ENCODE measurements at regions not wholly inside any gene's neighbourhood (a gene's known extent, or its start where the extent isn't known, plus 50 kb on each side); places are given as distances from the start of the nearest gene placed in this dataset.

DNA sequence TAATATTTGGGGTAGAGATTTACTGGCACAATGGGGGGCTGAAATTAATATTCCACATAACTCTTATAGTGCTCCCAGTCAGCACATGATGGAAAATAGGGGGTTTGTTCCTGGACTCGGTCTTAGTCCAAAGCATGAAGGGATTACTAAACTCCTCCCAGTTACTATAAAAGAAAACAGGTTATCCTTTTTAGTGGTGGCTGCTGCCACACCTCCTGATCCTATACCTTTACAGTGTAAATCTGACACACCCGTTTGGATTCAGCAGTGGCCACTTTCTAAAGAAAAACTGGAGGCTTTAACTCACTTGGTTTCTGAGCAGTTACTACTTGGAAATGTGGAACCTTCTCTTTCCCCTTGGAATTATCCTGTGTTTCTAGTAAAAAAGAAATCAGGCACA lies 572.9 kb upstream of the PTGER4 start:
- Histone ChIP-seq H3K4me3 (ENCODE audit: low read depth, low read length) (no peak overlapping the region), H3K27ac (ENCODE audit: low read depth, low read length) (no peak overlapping the region), H3K9me3 (ENCODE audit: control insufficient read depth, insufficient read depth, low read length) (no peaks in the 10 kb centered on the region), H3K27me3 (ENCODE audit: control insufficient read depth, insufficient read depth, low read length) (no peaks in the 10 kb centered on the region)
- DNase-seq (ENCODE audit: low read depth, low spot score): no peak
- ChIA-PET CTCF (no interaction called here), POLR2A (no interaction called here)
- TF ChIP-seq, protein P1, sequence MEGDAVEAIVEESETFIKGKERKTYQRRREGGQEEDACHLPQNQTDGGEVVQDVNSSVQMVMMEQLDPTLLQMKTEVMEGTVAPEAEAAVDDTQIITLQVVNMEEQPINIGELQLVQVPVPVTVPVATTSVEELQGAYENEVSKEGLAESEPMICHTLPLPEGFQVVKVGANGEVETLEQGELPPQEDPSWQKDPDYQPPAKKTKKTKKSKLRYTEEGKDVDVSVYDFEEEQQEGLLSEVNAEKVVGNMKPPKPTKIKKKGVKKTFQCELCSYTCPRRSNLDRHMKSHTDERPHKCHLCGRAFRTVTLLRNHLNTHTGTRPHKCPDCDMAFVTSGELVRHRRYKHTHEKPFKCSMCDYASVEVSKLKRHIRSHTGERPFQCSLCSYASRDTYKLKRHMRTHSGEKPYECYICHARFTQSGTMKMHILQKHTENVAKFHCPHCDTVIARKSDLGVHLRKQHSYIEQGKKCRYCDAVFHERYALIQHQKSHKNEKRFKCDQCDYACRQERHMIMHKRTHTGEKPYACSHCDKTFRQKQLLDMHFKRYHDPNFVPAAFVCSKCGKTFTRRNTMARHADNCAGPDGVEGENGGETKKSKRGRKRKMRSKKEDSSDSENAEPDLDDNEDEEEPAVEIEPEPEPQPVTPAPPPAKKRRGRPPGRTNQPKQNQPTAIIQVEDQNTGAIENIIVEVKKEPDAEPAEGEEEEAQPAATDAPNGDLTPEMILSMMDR (IDR thresholded peaks at IDR 0.05; ENCODE audit: low read depth, low read length): no peak

DNA sequence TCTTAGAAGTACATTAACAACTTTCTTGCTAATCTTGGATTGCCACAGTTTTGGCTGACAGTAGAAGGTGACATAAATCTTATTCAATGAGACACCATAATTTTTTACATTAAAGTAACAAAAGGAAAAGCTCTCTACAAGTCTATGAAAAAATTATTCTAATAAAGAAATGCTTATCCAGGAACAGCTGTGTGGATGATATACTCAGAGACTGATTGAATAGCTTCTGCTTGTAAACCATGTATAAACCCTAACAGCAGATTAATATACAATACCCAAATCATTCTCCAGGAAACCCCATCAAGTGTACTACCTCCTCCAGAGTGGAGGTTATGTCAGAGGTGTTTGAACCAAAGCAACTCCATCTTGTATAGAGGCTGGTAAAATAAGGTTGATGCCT lies 581.4 kb upstream of the PTGER4 start:
- H3K9me3 ChIP-seq (ENCODE audit: control insufficient read depth, insufficient read depth, low read length): no peaks in the 10 kb centered on the region
- no peaks in the 10 kb centered on the region for H3K27me3 ChIP-seq (ENCODE audit: control insufficient read depth, insufficient read depth, low read length)
- CTCF ChIA-PET: no interaction called here
- no peak overlapping the region for H3K4me3 ChIP-seq (ENCODE audit: low read depth, low read length)
- POLR2A ChIA-PET: no interaction called here
- TF ChIP-seq, protein P1 (IDR thresholded peaks at IDR 0.05; ENCODE audit: low read depth, low read length): no peak
- no peak overlapping the region for H3K27ac ChIP-seq (ENCODE audit: low read depth, low read length)
- no peak for DNase-seq (ENCODE audit: low read depth, low spot score)

DNA sequence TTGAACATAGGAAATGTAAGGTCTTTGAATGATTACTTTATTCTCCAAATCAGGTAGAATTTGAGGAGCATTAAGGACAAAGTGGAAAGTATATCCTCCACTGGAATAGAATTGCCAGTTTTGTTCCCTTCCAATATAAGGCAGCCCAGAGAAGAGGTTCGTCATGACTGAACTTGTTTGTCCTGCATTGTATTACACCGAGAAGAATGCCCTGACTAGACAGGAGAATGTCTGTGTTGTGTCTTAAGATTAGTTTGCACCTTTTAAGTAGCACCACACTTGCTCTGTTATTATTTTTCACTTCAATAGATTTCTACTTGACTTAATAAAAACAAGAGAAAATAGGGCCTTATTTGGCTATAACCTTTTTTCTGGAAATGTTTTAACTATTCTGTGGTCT lies 586.2 kb upstream of the PTGER4 start:
- TF ChIP-seq, protein P1 (IDR thresholded peaks at IDR 0.05; ENCODE audit: low read depth, low read length): no peak
- H3K27me3 ChIP-seq (ENCODE audit: control insufficient read depth, insufficient read depth, low read length): no peaks in the 10 kb centered on the region
- H3K27ac ChIP-seq (ENCODE audit: low read depth, low read length): no peak overlapping the region
- no peaks in the 10 kb centered on the region; the same call in 1 of the 2 replicates for H3K9me3 ChIP-seq (ENCODE audit: control insufficient read depth, insufficient read depth, low read length)
- POLR2A ChIA-PET: no interaction called here
- H3K4me3 ChIP-seq (ENCODE audit: low read depth, low read length): no peak overlapping the region
- no peak for DNase-seq (ENCODE audit: low read depth, low spot score)
- CTCF ChIA-PET: no interaction called here

DNA sequence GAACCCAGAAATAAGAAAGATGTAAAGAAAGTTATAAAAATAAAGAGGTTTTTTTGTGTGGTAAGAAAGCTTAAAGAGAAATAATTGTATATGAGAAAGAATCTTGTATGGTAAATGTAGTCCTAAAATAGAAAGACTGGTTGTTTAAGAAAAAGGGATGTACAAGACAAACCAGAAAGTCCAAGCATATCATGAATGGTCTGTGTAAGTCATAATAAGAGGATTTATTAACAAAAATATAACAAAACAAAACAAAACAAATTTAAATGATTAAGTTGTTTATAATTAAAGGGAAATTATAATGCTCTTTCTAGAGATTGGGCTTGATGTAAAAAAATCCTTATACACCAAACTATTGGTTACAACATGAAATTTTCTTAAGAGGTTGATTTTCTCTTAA lies 590.4 kb upstream of the PTGER4 start:
- ChIA-PET POLR2A (no interaction called here), CTCF (no interaction called here)
- Histone ChIP-seq H3K27me3 (ENCODE audit: control insufficient read depth, insufficient read depth, low read length) (no peaks in the 10 kb centered on the region), H3K27ac (ENCODE audit: low read depth, low read length) (no peak overlapping the region), H3K9me3 (ENCODE audit: control insufficient read depth, insufficient read depth, low read length) (peaks cover 2% of the 10 kb centered on the region; the same call in 1 of the 2 replicates), H3K4me3 (ENCODE audit: low read depth, low read length) (no peak overlapping the region)
- DNase-seq (ENCODE audit: low read depth, low spot score): no peak
- TF ChIP-seq, protein P1 (IDR thresholded peaks at IDR 0.05; ENCODE audit: low read depth, low read length): no peak

DNA sequence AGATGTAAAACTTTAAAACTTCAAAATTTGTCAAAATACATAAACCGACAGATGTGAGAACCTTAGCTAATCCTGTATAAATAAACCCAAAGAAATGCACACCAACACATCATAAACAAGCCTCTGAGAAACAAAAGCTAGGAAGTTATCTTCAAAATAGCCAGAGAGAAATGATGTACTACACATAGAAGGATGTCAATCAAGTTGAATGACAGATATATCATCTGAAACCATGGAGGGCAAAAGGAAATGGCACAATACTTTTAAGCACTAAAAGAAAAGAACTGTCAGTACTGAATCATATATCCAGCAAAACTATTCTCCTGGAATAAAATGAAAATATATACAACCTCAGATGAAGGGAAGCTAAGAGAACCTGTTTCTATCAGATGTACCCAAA lies 595.1 kb upstream of the PTGER4 start:
- TF ChIP-seq, protein P1 (IDR thresholded peaks at IDR 0.05; ENCODE audit: low read depth, low read length): no peak
- CTCF ChIA-PET: no interaction called here

More for the DNA sequence above, 595.1 kb upstream of the PTGER4 start:
- 0 out of 2 replicates have a peak, but pooled peaks cover 2% of the 10 kb centered on the region for H3K9me3 ChIP-seq (ENCODE audit: control insufficient read depth, insufficient read depth, low read length)
- DNase-seq (ENCODE audit: low read depth, low spot score): no peak
- H3K4me3 ChIP-seq (ENCODE audit: low read depth, low read length): no peak overlapping the region
- no peaks in the 10 kb centered on the region for H3K27me3 ChIP-seq (ENCODE audit: control insufficient read depth, insufficient read depth, low read length)
- POLR2A ChIA-PET: no interaction called here
- H3K27ac ChIP-seq (ENCODE audit: low read depth, low read length): no peak overlapping the region

Measured in AG04450 (cell line).